HEK293 (cell line): ENCODE measurements at regions not wholly inside any gene's neighbourhood (a gene's known extent, or its start where the extent isn't known, plus 50 kb on each side); places are given as distances from the start of the nearest gene placed in this dataset.

Experiments
- CTCF ChIA-PET: fragments of 350-600 bp; formaldehyde crosslinking; extraction: SDS; loops from one replicate; lab custom pipeline; 2021; ENCODE audit warnings: antibody characterized with exemption; lab: Yijun Ruan, JAX
- POLR2A ChIA-PET: fragments of 300-600 bp; formaldehyde crosslinking; extraction: SDS; loops from one replicate; lab custom pipeline; 2020; ENCODE audit warnings: antibody characterized with exemption, inconsistent platforms; lab: Yijun Ruan, JAX
- H3K27ac ChIP-seq: fragments of 200-500 bp; sonication (Bioruptor generic); 2 replicates; pipeline ENCODE4 v1.5.1; 2014; ENCODE audit warnings: low read depth, low read length, control low read depth, inconsistent platforms; ENCODE audit errors: extremely low read depth
- H3K36me3 ChIP-seq, 2 experiments: fragments of 200-500 bp in 1 of 2; sonication (Bioruptor generic) in 1 of 2; 1 replicate in 1 of 2; 2 replicates in 1 of 2; pipeline ENCODE4 v1.5.1; 2014 to 2017; ENCODE audit warnings: inconsistent platforms in 2 of 2, low read length in 2 of 2; ENCODE audit not compliant: control insufficient read depth in 2 of 2, insufficient read depth in 1 of 2
- H3K4me1 ChIP-seq: fragments of 200-500 bp; sonication (Bioruptor generic); 2 replicates; pipeline ENCODE4 v1.5.1; 2014; ENCODE audit warnings: mild to moderate bottlenecking, low read length, inconsistent platforms; ENCODE audit not compliant: control insufficient read depth, insufficient read depth
- H3K4me3 ChIP-seq: 2 replicates; pipeline ENCODE4 v1.5.1; 2011; ENCODE audit warnings: low read depth, mild to moderate bottlenecking, control low read depth, low read length, moderate library complexity
- H3K9me3 ChIP-seq: fragments of 200-500 bp; sonication (Bioruptor generic); 2 replicates; pipeline ENCODE4 v1.5.1; 2014; ENCODE audit warnings: low read depth, low read length, inconsistent platforms; ENCODE audit not compliant: control insufficient read depth, insufficient read depth
- SCRT1 ChIP-seq: fragments of 450-650 bp; formaldehyde crosslinking; IDR thresholded peaks from 2 replicates; pipeline ENCODE4 v1.5.1; 2016; ENCODE audit warnings: missing biosample characterization, missing genetic modification characterization, borderline replicate concordance
- SCRT2 ChIP-seq: fragments of 450-650 bp; formaldehyde crosslinking; IDR thresholded peaks from 2 replicates; pipeline ENCODE4 v1.5.1; 2016; ENCODE audit warnings: missing biosample characterization, missing genetic modification characterization
- ZFP3 ChIP-seq: fragments of 450-650 bp; formaldehyde crosslinking; IDR thresholded peaks from 2 replicates; pipeline ENCODE4 v1.5.1; 2016; ENCODE audit warnings: low read depth, missing biosample characterization, missing genetic modification characterization
- ZIC2 ChIP-seq: fragments of 450-650 bp; formaldehyde crosslinking; IDR thresholded peaks from 2 replicates; pipeline ENCODE4 v1.5.1; 2016; ENCODE audit warnings: missing biosample characterization, missing genetic modification characterization
- ZNF23 ChIP-seq: fragments of 450-650 bp; formaldehyde crosslinking; IDR thresholded peaks from 2 replicates; pipeline ENCODE4 v1.5.1; 2016; ENCODE audit warnings: missing biosample characterization, missing genetic modification characterization, borderline replicate concordance
- ZNF394 ChIP-seq: fragments of 450-650 bp; formaldehyde crosslinking; IDR thresholded peaks from 2 replicates; pipeline ENCODE4 v1.5.1; 2016; ENCODE audit warnings: missing biosample characterization, missing genetic modification characterization, mild to moderate bottlenecking, moderate library complexity, borderline replicate concordance
- ZNF473 ChIP-seq: fragments of 450-650 bp; formaldehyde crosslinking; IDR thresholded peaks from 2 replicates; pipeline ENCODE4 v1.5.1; 2017; ENCODE audit warnings: missing biosample characterization, missing genetic modification characterization
- ZNF48 ChIP-seq: fragments of 450-650 bp; formaldehyde crosslinking; IDR thresholded peaks from 2 replicates; pipeline ENCODE4 v1.5.1; 2016; ENCODE audit warnings: missing biosample characterization, missing genetic modification characterization
- ZNF747 ChIP-seq: fragments of 450-650 bp; formaldehyde crosslinking; IDR thresholded peaks from 2 replicates; pipeline ENCODE4 v1.5.1; 2016; ENCODE audit warnings: missing biosample characterization, missing genetic modification characterization
- ZNF768 ChIP-seq: fragments of 450-650 bp; formaldehyde crosslinking; IDR thresholded peaks from 2 replicates; pipeline ENCODE4 v1.5.1; 2018; ENCODE audit warnings: missing biosample characterization, mild to moderate bottlenecking, missing genetic modification characterization
- TF ChIP-seq, protein P1 (sequence below): fragments of 450-650 bp; formaldehyde crosslinking; conservative IDR thresholded peaks from 2 replicates; pipeline ENCODE4 v1.5.1; 2016; ENCODE audit warnings: low read depth, missing biosample characterization, missing genetic modification characterization
- TF ChIP-seq, protein P2 (sequence below): fragments of 450-650 bp; formaldehyde crosslinking; IDR thresholded peaks from 2 replicates; pipeline ENCODE4 v1.5.1; 2016; ENCODE audit warnings: missing biosample characterization, missing genetic modification characterization
- TF ChIP-seq, protein P3 (sequence below): fragments of 450-650 bp; formaldehyde crosslinking; IDR thresholded peaks from 2 replicates; pipeline ENCODE4 v1.5.1; 2016; ENCODE audit warnings: missing biosample characterization, missing genetic modification characterization
- TF ChIP-seq, protein P4 (sequence below): fragments of 450-650 bp; formaldehyde crosslinking; IDR thresholded peaks from 2 replicates; pipeline ENCODE4 v1.5.1; 2016; ENCODE audit warnings: missing biosample characterization, missing genetic modification characterization

DNA sequence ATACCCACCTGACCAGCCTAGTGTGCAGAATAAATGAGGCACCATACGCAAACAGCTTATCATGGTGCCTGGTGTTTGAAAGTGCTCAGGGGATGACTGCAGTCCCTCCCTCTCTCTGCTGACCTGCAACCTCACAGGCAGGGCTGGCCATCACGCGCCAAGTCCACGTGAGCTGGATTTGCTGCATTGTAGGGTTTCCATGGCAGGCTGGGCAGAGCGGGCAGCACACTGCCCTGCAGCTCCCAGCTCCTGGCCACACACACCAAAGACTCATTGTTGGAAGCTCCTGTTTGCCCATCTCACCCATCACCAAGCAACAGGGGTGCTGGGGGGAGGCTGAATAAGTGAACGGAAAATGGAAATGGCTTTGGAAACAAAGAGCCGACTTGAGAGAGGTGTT lies 81.8 kb downstream of the IRX3 start (continued):
- TF ChIP-seq, protein P1, sequence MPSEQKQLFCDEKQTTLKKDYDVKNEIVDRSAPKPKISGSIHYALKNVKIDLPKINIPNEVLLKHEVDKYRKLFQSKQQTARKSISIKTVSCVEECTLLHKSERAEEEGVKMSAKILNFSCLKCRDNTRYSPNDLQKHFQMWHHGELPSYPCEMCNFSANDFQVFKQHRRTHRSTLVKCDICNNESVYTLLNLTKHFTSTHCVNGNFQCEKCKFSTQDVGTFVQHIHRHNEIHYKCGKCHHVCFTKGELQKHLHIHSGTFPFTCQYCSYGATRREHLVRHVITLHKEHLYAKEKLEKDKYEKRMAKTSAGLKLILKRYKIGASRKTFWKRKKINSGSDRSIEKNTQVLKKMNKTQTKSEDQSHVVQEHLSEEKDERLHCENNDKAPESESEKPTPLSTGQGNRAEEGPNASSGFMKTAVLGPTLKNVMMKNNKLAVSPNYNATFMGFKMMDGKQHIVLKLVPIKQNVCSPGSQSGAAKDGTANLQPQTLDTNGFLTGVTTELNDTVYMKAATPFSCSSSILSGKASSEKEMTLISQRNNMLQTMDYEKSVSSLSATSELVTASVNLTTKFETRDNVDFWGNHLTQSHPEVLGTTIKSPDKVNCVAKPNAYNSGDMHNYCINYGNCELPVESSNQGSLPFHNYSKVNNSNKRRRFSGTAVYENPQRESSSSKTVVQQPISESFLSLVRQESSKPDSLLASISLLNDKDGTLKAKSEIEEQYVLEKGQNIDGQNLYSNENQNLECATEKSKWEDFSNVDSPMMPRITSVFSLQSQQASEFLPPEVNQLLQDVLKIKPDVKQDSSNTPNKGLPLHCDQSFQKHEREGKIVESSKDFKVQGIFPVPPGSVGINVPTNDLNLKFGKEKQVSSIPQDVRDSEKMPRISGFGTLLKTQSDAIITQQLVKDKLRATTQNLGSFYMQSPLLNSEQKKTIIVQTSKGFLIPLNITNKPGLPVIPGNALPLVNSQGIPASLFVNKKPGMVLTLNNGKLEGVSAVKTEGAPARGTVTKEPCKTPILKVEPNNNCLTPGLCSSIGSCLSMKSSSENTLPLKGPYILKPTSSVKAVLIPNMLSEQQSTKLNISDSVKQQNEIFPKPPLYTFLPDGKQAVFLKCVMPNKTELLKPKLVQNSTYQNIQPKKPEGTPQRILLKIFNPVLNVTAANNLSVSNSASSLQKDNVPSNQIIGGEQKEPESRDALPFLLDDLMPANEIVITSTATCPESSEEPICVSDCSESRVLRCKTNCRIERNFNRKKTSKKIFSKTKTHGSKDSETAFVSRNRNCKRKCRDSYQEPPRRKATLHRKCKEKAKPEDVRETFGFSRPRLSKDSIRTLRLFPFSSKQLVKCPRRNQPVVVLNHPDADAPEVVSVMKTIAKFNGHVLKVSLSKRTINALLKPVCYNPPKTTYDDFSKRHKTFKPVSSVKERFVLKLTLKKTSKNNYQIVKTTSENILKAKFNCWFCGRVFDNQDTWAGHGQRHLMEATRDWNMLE (tag by site-specific recombination) = no peak
- TF ChIP-seq ZNF747 (tag by site-specific recombination) = no peak
- TF ChIP-seq ZNF48 = no peak
- TF ChIP-seq ZNF394 (tag by site-specific recombination) = no peak
- no peak for TF ChIP-seq ZNF473 (tag by site-specific recombination)
- no peak for TF ChIP-seq ZFP3 (tag by site-specific recombination)
- TF ChIP-seq, protein P2, sequence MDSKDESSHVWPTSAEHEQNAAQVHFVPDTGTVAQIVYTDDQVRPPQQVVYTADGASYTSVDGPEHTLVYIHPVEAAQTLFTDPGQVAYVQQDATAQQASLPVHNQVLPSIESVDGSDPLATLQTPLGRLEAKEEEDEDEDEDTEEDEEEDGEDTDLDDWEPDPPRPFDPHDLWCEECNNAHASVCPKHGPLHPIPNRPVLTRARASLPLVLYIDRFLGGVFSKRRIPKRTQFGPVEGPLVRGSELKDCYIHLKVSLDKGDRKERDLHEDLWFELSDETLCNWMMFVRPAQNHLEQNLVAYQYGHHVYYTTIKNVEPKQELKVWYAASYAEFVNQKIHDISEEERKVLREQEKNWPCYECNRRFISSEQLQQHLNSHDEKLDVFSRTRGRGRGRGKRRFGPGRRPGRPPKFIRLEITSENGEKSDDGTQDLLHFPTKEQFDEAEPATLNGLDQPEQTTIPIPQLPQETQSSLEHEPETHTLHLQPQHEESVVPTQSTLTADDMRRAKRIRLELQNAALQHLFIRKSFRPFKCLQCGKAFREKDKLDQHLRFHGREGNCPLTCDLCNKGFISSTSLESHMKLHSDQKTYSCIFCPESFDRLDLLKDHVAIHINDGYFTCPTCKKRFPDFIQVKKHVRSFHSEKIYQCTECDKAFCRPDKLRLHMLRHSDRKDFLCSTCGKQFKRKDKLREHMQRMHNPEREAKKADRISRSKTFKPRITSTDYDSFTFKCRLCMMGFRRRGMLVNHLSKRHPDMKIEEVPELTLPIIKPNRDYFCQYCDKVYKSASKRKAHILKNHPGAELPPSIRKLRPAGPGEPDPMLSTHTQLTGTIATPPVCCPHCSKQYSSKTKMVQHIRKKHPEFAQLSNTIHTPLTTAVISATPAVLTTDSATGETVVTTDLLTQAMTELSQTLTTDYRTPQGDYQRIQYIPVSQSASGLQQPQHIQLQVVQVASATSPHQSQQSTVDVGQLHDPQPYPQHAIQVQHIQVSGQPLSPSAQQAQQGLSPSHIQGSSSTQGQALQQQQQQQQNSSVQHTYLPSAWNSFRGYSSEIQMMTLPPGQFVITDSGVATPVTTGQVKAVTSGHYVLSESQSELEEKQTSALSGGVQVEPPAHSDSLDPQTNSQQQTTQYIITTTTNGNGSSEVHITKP (tag by site-specific recombination) = no peak
- TF ChIP-seq, protein P3, sequence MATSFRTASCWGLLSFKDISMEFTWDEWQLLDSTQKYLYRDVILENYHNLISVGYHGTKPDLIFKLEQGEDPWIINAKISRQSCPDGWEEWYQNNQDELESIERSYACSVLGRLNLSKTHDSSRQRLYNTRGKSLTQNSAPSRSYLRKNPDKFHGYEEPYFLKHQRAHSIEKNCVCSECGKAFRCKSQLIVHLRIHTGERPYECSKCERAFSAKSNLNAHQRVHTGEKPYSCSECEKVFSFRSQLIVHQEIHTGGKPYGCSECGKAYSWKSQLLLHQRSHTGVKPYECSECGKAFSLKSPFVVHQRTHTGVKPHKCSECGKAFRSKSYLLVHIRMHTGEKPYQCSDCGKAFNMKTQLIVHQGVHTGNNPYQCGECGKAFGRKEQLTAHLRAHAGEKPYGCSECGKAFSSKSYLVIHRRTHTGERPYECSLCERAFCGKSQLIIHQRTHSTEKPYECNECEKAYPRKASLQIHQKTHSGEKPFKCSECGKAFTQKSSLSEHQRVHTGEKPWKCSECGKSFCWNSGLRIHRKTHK = no peak
- TF ChIP-seq ZNF768 = no peak
- TF ChIP-seq, protein P4, sequence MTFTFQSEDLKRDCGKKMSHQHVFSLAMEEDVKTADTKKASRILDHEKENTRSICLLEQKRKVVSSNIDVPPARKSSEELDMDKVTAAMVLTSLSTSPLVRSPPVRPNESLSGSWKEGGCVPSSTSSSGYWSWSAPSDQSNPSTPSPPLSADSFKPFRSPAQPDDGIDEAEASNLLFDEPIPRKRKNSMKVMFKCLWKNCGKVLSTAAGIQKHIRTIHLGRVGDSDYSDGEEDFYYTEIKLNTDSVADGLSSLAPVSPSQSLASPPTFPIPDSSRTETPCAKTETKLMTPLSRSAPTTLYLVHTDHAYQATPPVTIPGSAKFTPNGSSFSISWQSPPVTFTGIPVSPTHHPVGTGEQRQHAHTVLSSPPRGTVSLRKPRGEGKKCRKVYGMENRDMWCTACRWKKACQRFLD (tag by site-specific recombination) = no peak
- TF ChIP-seq ZNF23 (tag by site-specific recombination) = no peak
- TF ChIP-seq, all 188 proteins: peak for 0

DNA sequence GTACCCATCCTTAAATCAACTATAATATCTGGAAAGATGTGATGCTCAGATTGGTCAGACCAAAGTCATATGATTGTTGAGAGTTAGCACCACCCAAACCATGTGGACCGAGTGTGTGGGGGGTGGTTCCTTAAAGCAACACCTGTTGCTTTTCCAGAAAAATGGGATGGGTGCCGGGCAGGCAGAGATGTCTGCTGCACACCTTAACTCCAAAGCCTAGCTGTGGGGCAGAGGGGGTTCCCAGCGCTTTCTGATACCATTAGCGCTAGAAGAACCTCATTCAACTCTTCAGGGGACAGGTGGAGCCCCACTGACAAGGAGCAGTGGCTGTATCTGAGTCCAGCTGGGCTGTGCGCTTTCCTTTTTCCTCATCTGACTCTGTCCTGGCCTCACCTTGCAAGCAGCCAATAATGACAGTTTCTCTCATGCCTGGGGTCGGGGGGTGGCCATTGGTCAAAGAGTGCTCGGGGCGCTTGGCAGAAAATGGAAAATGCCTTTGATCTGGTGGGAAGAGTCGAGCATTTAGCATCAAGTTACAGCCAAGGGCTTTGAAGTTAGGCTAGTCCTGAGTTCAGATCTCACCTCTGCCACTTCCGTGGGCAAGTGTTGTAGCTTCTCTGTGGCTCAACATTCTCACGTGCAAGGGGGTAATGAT lies 82.6 kb downstream of the IRX3 start:
- Histone ChIP-seq H3K4me1 (no peaks in the 10 kb centered on the region), H3K4me3 (no peak overlapping the region), H3K27ac (no peak overlapping the region), H3K9me3 (no peaks in the 10 kb centered on the region), H3K36me3 (no peaks in the 10 kb centered on the region)
- ChIA-PET CTCF (no interaction called here), POLR2A (no interaction called here)
- TF ChIP-seq SCRT1 (tag by site-specific recombination) = peak; percentile 19; the same call in 1 of the 2 replicates
- TF ChIP-seq SCRT2 (tag by site-specific recombination) = peak; percentile 66
- TF ChIP-seq ZIC2 = no peak
- TF ChIP-seq, all 188 proteins: peak for 2
